ENCODE measurements at regions not wholly inside any gene's neighbourhood (a gene's known extent, or its start where the extent isn't known, plus 50 kb on each side); places are given as distances from the start of the nearest gene placed in this dataset.
"Not testable (repeated sequence)": the region's sequence is repeated elsewhere in the genome, so short reads cannot be mapped to it uniquely, and the experiment has no call there.

DNA sequence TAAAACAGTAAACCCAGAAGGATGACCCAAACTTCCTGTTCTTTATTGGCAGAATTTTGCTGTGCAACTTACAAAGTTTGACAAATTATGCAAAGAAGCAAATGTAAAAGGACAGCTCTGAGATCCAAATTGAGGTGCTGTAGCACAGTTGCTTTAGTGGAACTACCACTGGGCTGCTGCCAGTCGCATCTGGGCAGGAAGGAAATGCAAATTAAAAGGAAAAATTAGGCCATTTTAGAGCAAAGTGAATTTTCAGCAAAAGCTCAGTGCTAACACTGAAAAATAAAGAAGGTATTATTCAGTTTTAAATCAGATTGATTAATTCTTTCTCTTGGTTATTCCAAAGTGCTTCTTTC, 104.5 kb downstream of the ZMAT3 start:
- no peak for DNase-seq (ENCODE audit: low spot score)

DNA sequence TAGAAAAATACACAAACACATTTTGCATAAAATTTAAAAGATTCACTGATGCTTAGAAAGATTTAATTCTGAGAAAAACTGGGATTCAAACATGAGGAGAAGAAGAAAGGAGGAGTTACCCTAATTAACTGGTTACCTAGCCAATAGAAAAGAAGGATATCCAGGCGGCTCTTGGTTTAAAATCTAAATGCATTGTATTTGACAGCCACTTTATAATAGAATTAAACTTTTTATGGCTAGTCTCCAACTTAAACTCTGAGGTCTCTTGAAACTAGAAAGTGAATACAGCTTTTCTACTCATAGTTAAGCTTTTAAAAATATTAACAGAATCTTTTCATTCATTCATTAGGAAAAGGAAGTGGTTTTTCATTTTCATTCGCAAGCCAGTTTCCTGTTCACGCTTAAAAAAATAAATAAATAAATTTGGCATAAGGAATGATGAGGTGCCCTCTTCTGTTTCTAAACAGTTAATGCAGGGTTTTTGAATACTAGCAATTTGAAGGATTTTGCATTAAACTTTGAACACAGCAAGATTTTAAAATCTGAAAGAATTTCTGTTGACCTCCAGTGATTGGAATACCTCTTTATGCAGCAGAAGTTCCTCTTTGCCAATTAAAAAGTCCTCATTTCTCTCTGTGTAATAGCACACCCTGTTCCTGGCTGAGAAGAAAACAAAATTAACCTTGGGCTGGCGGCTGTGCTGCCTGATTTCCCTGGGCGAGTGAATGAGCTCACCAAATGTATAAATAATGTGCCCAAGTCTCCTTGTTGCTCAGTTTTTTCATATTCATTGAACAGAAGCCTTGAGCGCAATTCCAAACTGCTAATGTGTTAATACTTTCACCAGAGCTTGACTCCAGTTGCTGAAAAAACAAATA, 105.1 kb downstream of the ZMAT3 start:
- peak; percentile 9 for DNase-seq (ENCODE audit: low spot score)

DNA sequence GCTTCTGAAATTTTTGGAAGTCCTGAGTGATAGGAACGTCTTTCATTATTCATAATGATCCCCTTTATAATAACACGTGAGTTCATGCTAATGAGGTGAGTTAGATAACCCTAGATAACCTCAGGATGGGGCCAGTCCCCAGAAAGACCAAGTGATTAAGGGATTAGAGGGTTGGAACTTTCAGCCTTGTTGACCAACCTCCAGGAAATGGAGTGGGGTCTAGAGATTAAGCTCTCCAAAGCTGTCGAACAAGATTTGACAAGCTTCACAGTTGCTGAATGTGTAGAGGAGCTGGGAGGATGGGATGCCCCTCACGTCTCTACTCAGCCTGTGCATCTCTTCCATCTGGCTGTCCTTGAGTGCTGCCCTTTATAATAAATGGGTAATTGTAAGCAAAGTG, 107.1 kb downstream of the ZMAT3 start:
- no peak for DNase-seq (ENCODE audit: low spot score)

DNA sequence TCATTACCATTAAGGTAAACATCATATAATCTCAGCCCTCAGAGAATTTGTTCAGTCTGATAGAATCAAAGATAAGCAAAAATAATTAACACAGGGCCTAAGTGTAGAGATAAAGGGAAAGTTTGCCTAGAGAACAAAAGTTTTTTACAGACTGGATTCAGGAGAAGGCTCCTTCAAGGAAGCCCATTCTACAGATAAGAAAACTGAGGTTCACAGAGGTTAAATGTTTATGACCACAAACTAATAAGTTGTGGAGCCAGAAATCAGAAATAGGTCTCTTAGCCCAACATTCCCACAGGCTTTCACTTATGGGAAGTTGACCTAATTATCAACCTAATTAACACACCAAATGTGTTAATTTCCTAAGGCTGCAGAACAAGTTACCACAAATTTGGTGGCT, 110.7 kb downstream of the ZMAT3 start:
- DNase-seq (ENCODE audit: low spot score), result no peak

DNA sequence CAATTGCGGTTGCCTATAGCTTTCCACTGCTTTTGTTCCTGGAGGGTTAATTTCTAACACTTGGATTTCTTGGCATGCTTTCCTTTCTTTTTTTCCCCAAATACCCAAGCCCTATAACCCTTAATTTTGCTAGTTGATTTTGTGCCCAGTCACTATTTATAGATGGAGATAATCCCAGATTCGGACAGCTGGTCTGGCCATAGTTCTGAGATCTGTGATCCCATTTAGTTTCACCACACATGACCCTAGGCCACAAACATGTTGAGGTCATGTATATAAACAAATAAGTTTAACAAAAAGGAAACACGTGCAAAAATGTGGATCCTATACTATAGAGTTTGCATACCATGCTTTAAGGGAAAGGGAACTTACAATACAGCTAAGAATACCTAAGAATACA, 111.4 kb downstream of the ZMAT3 start:
- DNase-seq (ENCODE audit: low spot score), result no peak

DNA sequence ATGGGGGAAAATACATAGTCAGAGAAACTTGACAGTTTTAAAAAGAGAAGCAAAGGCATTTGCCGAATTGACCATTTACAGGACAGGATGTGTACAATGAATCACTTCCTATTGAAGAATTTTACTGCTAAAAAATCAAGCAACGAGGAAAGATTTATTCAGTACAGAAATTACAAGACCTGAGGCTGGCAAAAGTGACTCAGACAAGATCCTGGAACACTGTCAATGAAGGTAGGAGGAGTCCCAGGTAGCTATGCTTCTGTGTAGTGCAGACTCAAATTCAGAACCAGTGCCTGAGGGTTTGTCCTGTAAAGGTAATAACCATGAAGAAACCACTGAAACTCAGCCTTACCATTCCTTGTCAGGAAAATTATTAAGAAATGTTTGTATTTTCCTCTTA, 120.9 kb downstream of the ZMAT3 start:
- DNase-seq (ENCODE audit: low spot score), result no peak

DNA sequence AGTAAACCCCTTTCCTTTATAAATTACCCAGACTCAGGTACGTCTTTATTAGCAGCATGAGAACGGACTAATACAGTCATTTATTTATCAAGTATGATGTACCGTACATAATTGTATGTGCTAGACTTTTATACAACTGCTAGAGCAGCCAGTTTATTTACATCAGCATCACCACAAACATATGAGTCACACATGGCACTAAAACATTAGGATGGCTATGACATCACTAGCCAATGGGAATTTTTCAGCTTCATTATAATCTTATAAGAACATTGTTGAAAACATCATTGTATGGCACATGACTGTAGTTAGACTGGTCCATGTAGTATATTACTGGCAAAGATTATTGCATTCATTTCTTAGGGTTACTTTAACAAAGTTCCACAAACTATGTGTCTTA, 121.7 kb downstream of the ZMAT3 start:
- no peak for DNase-seq (ENCODE audit: low spot score)

DNA sequence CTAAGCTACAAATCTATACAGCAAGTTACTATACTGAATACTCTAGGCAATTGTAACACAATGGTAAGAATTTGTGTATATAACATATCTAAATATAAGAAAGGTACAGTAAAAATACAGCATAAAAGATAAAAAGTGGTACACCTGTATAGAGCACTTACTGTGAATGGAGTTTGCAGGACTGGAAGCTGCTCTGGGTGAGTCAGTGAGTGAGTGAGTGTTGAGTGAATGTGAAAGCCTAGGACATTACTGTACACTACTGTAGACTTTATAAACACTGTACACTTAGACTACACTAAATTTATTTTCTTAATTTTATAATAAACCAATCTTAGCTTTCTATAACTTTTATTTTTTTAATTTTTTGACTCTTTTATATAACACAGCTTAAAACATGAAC, 123.1 kb downstream of the ZMAT3 start:
- no peak for DNase-seq (ENCODE audit: low spot score)

DNA sequence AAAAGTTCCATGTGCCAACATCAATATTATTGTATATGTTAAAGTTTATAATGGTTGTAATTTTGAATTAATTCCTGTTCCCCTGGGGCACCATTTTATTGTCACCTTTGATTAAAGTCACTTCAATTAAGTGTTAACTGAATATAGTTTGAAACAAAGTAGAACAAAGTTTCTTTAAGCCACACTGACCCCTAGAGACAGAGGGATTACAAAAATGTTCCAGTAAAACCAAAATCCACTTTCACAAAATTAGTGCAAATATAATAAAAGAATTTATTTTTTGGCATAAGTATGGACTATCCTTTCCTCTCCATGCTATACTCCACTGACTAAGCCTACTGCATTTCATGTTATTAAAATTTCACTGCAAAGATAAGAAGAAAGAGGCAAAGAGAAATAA, 123.9 kb downstream of the ZMAT3 start:
- DNase-seq (ENCODE audit: low spot score), result no peak

DNA sequence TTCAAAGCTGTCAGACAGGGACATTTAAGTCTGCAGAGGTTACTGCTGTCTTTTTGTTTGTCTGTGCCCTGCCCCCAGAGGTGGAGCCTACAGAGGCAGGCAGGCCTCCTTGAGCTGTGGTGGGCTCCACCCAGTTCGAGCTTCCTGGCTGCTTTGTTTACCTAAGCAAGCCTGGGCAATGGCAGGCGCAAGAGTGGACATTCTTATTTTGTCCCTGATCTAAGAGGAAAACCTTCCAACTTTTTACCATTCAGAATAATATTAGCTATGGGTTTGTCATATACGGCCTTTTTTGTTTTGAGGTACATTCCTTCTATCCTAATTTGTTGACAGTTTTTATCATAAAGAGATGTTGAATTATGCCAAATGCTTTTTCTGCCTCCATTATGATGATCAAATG, 129.3 kb downstream of the ZMAT3 start:
- DNase-seq (ENCODE audit: low spot score), result not testable (repeated sequence)

DNA sequence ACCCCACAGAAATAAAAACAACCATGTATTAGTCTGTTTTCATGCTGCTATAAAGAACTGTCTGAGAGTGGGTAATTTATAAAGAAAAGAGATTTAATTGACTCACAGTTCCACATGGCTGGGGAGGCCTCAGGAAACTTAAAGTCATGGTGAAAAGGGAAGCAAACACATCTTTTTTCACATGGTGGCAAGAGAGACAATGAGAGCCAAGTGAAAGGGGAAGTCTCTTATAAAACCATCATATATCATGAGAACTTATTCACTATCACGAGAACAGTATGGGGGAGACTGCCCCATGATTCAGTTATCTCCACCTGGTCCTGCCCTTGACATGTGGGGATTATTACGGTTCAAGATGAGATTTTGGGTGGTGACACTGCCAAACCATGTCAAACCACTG, 141.5 kb downstream of the ZMAT3 start:
- no peak for DNase-seq (ENCODE audit: low spot score)

DNA sequence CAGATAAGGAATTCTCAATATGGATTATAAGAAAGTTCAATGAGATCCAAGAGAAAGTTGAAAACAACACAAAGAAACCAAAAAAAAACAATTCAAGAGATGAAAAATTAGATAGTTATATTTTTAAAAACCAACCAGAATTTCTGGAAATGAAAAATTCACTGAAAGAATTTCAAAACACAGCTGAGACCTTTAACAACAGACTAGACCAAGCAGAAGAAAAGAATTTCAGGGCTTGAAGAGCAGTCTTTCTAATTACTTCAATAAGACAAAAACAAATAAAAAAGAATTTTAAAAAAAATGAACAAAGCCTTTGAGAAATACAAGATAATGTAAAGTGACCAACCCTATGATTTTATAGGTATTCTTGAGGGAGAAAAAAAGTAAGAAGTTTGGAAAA, 155.4 kb downstream of the ZMAT3 start:
- no peak for DNase-seq (ENCODE audit: low spot score)

DNA sequence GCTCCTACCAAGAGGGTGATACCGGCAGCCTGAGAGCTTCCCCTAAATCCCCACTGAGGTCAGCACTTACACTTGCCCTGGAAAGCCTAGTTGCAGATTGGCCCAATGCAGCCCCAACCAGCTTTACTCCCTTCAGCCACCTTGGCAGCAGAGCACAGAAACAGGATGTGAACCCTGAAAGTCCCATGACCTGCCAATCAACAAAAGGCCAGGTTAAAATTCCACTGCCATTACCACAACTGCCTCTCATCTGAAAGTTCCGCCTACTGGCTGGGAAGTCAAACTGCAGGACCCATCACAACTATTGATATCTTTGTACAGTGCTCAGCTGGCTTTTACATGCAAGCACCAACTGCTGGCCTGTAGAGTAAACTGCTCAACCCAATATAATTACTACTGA, 156.2 kb downstream of the ZMAT3 start:
- DNase-seq (ENCODE audit: low spot score), result no peak

DNA sequence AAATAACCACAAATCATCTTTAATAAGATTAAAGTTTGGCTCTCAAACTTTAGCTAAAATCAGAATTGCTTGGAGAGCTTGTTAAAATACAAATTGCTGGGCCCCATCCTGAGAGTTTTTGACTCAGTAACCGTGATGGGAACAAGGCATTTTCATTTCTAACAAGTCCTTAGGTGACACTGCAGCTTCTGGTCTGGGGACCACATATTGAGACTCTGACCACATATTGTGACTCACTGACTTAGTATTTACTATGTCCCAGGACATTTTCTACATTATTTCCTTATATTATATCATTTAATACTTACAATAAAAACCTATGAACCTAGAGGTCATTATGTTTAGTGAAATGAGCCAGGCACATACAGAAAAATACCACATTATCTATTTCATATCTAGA, 164.5 kb downstream of the ZMAT3 start:
- DNase-seq (ENCODE audit: low spot score), result no peak

DNA sequence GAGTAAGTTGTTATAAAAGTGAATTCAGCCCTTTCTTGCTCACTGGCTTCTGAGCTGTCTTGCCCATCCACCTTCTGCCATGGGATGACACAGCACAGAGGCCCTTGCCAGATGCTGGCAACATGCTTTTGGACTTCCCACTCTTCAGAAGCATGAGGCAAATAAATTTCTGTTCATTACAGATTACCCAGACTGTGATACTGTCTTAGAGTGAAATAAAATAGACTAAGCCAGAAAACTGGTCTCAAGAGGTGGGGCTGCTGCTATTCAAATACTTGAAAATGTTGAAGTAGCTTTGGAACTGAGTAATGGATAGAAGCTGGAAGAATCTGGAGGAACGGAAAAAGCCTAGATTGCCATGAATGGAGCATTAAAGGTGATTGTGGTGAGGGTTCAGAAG, 170.4 kb downstream of the ZMAT3 start:
- no peak for DNase-seq (ENCODE audit: low spot score)

DNA sequence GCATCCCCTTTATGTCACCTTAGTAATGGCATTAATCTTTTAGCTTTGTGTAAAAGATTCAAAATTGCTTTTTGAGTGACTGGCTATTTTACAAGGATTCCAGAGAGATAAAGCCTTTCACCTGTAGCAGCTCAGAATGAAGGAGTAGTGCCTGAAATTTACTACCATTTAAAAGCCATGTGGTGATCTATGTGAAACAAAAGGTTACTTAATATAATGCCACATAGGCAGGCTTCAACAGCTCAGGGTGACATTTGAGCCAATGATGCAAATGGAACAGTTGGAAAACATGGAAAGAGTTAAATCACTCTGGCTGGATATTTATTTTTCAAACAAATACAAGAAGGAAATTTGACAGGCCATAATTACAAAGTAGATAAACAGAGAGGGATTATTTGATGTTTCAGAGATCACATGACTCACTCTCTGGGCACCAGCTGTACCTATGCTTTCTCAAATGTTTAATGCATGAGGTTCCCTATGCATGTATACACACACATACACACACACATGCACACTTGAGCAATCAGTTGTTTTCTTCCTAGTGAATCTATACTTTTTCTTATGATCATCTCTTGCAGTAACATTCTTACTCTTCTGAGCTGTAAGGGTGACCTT, 171.5 kb downstream of the ZMAT3 start:
- no peak for DNase-seq (ENCODE audit: low spot score)

DNA sequence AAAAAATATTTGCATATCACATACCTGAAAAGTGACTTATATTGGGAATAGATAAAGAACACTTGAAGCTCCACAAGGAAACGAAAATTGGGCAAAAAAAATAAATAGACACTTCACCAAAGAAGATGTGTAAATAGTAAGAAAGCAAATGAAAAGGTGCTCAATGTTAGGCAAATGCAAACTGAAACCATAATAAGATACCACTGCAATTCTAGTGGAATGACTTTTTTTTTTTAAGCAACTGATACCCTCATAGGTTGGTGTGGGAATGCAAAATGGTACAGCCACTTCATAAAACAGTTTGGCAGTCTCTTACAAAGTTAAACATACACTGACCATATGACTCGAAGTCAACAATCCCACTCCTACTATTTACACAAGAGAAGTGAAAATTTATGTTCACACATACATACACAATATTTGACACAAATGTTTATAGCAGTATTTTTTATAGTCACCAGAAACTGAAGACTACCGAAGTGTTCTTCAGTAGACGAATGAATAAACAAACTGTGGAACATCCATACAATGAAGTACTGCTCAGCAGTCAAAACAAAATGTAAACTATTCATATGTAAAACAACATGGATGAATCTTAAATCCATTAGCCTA, 176.3 kb downstream of the ZMAT3 start:
- no peak for DNase-seq (ENCODE audit: low spot score)

Measured in SK-N-DZ (cell line).